ENCODE measurements at regions not wholly inside any gene's neighbourhood (a gene's known extent, or its start where the extent isn't known, plus 50 kb on each side); places are given as distances from the start of the nearest gene placed in this dataset.

GRCh38 chr15:35671197-35671596 is 125.2 kb upstream of the DPH6 start:
- CTCF ChIA-PET (ENCODE audit: low intra/inter-chr PET ratio) = no interaction called here
- intact Hi-C loops (cut with micrococcal nuclease) = loop anchor here (5.0 kb wide), 1 partner anchor 124 kb away; the partner anchor contains the start of gene DPH6
- BruUV-seq (replicated peaks) = no TSS peak
- H3K4me3 ChIP-seq = no peak overlapping the region
- H3K27ac ChIP-seq (ENCODE audit: extremely low read depth, low read depth, low read length) = no peak overlapping the region
- H3K9me3 ChIP-seq (replicated peaks; ENCODE audit: control insufficient read depth, insufficient read depth, low read depth, low read length) = no peaks in the 10 kb centered on the region
- TF ChIP-seq, protein P1, sequence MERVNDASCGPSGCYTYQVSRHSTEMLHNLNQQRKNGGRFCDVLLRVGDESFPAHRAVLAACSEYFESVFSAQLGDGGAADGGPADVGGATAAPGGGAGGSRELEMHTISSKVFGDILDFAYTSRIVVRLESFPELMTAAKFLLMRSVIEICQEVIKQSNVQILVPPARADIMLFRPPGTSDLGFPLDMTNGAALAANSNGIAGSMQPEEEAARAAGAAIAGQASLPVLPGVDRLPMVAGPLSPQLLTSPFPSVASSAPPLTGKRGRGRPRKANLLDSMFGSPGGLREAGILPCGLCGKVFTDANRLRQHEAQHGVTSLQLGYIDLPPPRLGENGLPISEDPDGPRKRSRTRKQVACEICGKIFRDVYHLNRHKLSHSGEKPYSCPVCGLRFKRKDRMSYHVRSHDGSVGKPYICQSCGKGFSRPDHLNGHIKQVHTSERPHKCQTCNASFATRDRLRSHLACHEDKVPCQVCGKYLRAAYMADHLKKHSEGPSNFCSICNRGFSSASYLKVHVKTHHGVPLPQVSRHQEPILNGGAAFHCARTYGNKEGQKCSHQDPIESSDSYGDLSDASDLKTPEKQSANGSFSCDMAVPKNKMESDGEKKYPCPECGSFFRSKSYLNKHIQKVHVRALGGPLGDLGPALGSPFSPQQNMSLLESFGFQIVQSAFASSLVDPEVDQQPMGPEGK (CRISPR knock-in tag; IDR thresholded peaks at IDR 0.05; ENCODE audit: borderline replicate concordance) = no peak
- TF ChIP-seq E2F8 (IDR thresholded peaks at IDR 0.05; ENCODE audit: low read depth, partially characterized antibody) = no peak
- TF ChIP-seq, protein P2, sequence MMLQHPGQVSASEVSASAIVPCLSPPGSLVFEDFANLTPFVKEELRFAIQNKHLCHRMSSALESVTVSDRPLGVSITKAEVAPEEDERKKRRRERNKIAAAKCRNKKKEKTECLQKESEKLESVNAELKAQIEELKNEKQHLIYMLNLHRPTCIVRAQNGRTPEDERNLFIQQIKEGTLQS (IDR thresholded peaks at IDR 0.05) = peak; percentile 13; the same call in 1 of the 2 replicates
- TF ChIP-seq, protein P2 (CRISPR knock-in tag; conservative IDR thresholded peaks at IDR 0.05) = no peak
- TF ChIP-seq RCOR1 (IDR thresholded peaks at IDR 0.05; ENCODE audit: borderline replicate concordance in 1 of 2, low read depth in 2 of 2, low read length in 2 of 2) = no peak
- TF ChIP-seq SMAD1 (IDR thresholded peaks at IDR 0.05; ENCODE audit: low read depth, low read length, partially characterized antibody) = no peak
- TF ChIP-seq PRDM10 (IDR thresholded peaks at IDR 0.05; ENCODE audit: partially characterized antibody) = no peak
- no peaks in the 10 kb centered on the region for H3K79me2 ChIP-seq (ENCODE audit: control insufficient read depth, insufficient read depth, low read length)
- no peaks in the 10 kb centered on the region for H3K9me1 ChIP-seq (ENCODE audit: control insufficient read depth, insufficient read depth, low read length)
- no peak overlapping the region for H3K9ac ChIP-seq (ENCODE audit: insufficient read depth in 1 of 2, low read depth in 2 of 2, low read length in 2 of 2)
- in situ Hi-C loops (cut with MboI) = no loop called here
- H3K36me3 ChIP-seq (ENCODE audit: control insufficient read depth, insufficient read depth, low read length) = no peaks in the 10 kb centered on the region; the same call in 2 of the 3 replicates
- H3K4me1 ChIP-seq (replicated peaks in 1 of 2; ENCODE audit: control insufficient read depth in 2 of 2, insufficient read depth in 2 of 2, low read length in 2 of 2) = peaks cover 0 to 42% of the 10 kb centered on the region in 2 experiments; a peak in 3 of 5 replicates
- no peak for FAIRE-seq
- no peak for ATAC-seq
- H4K20me1 ChIP-seq (replicated peaks; ENCODE audit: control insufficient read depth, insufficient read depth, low read length) = no peaks in the 10 kb centered on the region
- POLR2A ChIA-PET = no interaction called here
- H3K27me3 ChIP-seq (ENCODE audit: control insufficient read depth in 2 of 2, insufficient read depth in 2 of 2, low read length in 2 of 2) = no peaks in the 10 kb centered on the region
- H2AFZ ChIP-seq (ENCODE audit: low read depth, low read length) = no peak overlapping the region; the same call in 1 of the 2 replicates
- H3K4me2 ChIP-seq (ENCODE audit: insufficient read depth, low read length) = no peak overlapping the region
- no peak for DNase-seq (ENCODE audit: extremely low read depth in 1 of 4, low spot score in 3 of 4)
